NCI-H748 (cell line): ENCODE measurements at regions not wholly inside any gene's neighbourhood (a gene's known extent, or its start where the extent isn't known, plus 50 kb on each side); places are given as distances from the start of the nearest gene placed in this dataset.

Experiments
- DNase-seq: peaks from one replicate; lab custom pipeline; 2025; ENCODE audit not compliant: unreplicated experiment; lab: John Stamatoyannopoulos, UW

DNA sequence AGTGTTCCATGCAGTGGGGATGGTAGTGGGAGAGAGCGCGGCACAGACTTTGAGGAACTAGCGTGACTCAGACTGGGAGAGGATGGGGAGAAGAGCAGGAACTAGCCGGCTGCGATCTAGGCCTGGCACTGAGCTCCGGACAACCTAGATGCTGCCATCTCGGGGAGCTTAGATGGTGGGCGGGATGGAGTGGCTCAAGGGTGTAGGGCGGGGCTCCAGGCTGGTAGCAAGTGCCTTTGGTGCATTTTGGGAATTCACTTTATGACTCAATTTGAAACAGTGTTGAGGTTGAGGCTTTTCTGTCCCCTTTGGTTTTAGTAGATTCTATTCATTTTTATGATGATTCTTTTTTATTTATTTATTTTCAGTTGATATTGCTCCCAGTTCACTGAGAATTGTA, 185.3 kb upstream of the GPR26 start:
- DNase-seq: no peak

DNA sequence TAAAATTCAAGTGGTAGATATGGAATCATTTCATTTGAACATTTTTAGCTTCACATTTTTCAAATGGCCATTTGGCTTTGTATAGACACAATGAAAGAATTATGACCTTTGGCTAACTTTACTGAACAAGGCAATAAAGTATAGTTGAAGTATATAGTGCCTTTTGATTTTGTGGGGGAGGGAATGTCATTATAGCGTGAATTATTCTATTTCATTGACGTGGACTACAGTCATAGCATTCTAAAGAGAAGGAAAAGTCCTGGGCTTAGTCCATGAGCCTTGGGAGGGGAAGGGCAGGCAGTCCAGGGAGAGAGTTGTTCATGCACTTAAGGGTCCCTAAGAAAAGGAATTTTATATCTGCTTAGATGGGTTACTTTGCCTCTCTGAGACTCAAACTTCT, 181.4 kb upstream of the GPR26 start:
- no peak for DNase-seq

DNA sequence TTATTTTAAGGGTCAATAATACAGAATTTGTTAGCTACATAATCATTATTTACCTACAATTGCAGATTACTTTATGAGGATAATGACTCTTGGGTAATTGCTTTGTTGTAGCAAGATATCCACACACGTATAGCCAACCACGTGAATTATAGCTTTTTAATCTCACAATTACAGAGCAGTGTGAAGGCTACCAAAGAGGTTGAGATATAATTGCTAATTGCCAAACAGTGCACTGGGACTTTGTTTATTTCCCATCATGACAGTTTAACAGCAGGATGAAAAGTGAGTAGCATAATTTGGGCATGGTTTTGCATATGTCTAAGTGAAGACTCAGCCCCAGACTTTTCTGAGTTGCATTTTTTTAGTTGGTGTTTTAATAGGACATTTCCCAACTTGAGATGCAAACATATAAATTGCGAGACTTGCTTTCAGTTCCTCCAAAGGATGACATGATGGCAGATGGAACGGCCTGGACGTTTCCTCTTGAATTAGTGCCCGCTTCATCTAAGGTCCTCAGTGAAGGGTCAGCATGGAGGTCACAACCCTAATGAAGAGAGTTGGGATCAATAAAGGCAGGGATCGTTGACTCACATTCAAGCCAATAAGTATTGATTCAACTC, 180.7 kb upstream of the GPR26 start:
- DNase-seq: peak; percentile 75

DNA sequence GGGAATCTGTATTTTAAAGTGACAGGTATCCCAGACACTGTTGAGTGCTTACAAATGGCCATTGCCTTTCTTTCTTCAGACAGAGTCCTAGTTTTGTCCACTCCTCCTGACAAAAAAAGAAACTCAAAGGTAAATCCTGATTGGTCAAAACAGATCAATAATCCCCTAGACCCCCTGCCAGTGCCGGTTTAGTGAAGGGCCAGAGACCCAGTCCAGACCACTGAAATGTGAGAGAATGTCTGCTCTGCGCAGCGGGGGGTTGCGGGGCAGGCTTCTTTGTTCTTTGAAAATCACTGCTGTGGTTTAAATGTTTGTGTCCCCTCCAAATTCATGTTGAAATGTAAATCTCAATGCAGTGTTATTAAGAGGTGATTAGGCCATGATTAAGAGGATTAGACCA, 177.7 kb upstream of the GPR26 start:
- no peak for DNase-seq

DNA sequence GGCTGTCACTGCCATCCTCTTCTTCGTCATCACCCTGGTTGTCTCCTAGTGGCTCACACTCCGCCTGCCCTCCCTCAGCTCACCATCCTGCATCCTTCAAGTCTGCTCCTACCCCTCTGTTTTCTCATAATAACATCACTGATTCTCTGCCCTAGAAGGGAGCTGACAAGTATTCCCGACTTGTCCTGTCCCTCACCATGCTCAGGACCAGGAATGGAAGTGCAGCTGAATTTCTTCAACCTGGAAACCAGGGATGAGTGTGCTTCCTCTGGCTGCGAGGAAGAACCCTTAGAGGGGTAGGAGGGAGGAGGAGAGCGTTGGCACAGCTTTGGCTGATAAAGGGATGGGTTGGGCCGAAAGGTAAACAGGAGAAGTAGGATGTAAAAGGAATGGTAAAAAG, 174.8 kb upstream of the GPR26 start:
- no peak for DNase-seq

DNA sequence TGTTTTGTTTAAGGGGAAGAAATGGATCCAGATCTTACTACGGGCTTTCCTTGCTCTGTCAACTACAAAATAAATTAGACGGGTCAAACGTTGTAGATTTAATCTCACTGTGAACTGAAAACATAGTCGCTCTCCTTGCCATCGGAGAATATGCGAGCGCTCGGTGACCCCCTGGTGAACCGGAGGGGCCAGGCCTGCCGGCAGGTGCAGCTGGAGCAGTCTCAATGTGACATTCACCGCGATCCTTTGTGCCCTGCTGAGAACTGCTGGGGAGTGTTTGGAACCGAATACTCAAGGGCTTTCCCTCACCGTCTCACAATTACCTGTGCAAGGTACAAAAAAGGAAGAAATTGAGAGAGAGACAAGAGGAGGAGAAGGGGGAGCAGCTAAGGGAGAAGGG, 174.1 kb upstream of the GPR26 start:
- DNase-seq: peak; percentile 59

DNA sequence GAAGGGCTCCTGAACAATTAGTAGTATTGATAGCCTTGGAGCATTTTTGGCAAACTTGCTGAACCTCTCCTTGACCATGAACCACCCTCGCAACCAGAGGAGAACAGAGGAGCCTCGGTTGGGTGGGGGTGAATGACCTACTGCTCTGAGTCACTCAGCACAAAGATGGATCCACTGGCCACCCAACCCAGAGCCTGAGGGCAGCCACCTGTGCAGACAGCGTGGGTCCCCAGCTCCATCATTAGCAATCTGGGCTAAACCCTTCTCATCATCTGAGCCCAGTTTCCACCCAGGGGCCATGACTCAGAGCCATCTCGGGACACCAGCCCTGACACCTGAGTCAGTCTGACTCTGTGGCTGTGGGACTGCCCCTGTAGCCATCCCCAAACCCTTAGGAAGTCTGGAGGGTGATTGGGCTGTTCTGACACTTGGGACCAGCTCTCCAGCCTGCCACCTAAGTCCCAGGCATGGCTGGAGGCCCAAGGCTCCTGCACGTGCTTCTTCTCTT, 171.8 kb upstream of the GPR26 start:
- no peak for DNase-seq

DNA sequence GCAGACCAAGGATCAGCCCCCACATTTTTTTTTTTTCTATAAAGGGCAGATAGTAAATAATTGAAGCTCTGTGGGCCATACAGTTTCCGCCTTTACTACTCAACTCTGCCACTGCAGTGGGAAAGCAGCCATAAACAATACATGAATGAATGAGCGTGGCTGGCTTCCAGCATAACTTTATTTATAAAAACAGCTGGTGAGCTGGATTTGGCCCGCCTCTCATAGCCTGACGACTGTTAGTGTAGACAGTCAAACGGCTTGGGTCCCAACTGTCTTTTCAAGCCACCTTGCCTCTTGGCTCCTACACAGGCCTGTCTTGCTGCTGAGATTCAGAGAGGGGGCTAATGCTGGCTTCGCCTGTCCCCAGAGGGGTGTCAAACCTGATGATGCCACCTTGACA, 169.8 kb upstream of the GPR26 start:
- peak; percentile 83 for DNase-seq

DNA sequence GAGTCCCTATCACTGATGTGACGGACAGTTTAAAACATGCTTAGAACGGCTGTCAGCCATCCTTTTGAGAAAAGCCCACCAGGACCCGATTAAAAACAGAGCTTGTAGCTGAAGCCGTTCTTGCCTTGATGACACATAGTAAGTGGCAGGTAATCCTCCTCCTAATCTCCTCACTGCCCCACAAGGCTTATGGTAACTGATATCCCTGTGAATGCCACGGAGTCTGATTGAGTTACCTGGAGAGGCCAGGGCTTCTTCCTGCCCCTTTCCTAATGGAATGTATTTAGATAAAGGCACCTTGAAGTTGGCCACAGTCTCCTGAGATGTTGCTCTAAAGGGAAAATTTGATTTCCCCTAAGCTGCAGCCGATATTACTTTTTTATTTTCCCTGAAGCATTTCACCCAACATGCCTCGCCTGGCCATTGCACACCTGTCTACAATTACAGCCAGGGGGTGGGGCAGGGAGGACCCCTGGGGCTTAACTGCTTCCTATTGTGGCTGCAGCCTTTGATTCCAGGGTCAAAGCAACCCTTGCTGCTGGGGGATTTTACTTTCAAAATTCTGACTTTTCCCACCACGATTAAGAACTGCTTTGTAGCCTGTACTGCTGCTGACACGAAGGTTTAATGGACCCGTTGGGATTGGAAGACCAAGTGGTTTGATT, 169.0 kb upstream of the GPR26 start:
- peak; percentile 83 for DNase-seq

DNA sequence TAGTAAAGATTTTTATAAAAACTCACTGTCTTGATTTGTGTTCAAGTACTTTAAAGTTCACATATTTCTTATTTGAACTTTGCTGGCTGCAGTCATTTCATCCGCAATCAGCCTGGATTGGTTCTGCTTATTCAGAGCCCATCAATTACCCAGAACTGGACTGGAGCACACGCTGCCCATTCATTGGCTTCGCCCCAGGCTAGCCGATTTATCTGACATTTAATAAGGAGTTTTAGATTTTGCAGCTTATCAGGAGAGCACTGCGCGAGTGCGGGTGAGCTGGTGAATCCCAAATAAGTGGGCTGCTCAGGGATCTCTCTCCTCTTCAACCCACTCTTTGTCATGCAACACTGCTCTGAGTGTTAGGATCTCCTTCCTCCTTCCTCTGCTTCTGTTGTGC, 166.0 kb upstream of the GPR26 start:
- DNase-seq: no peak

DNA sequence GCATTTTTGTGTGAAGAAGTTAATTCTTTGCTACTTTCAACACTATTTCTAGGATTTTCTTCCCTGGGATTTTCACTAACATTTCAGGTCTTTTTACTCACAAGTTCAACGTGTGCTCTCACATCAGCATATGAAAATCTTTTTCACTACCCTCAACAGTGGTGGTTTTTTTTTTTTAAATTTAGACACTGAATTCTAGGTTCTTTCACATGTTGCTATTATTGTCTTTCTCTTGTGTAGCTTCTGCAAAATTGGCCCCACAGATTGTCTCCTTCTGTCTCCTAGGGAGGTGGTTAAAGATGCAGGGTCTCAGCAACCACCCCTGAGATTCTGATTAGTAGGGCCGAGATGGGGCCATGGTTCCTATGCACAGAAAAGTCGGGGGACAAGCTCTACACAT, 165.0 kb upstream of the GPR26 start:
- DNase-seq: no peak

DNA sequence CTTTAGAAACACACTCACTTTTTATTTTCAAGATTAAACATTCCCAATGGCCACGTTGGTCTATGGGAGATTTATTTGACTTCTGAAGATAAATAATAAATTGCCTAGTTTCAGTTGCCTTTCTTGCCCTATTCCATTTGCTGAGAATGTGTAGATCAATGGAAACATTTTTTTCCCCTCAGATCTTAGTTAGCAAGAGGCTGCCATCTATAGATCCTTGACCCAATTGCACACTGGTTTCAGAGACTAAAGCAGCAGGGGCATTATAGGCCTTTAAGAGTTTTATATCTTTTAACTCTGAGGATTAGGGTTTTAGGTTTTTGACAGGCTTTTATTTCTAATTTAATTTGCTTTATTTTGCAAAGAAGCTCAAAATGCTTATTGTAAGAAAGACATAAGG, 163.2 kb upstream of the GPR26 start:
- peak; percentile 51 for DNase-seq

DNA sequence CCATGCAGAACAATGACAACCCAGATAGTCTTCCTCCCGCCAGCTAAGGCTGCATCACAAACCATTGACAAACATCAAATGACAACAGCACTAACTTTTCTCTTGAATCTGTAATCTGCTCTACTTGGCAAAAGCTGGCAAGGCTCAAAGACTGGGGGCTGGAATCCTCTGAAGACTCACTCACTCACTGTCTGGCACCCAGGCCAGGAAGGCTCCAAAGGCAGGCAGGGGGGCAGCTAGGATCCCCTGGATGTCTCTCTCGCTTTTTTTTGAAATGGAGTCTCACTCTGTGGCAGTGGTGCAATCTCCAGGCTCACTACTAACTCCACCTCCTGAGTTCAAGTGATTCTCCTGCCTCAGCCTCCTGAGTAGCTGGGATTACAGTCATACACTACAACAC, 159.7 kb upstream of the GPR26 start:
- DNase-seq: no peak

DNA sequence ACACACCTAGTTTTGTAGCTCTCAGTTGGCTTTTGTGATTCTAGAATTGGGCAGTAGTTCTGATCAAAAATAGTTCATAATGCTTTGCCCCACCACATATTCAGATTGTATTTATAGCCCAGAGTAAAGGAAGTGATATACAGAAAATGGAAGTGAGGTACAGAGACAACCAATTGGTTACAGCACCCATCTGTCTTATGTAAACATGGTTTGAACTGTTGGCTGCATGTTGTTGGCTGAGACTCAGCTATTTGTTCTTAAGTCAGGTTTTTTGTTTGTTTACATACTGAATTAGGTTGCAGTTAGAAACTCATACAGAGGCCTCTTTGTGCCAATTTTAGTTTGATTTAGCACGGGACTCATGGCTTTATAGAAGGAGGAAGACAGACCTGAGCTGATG, 158.9 kb upstream of the GPR26 start:
- peak; percentile 33 for DNase-seq

DNA sequence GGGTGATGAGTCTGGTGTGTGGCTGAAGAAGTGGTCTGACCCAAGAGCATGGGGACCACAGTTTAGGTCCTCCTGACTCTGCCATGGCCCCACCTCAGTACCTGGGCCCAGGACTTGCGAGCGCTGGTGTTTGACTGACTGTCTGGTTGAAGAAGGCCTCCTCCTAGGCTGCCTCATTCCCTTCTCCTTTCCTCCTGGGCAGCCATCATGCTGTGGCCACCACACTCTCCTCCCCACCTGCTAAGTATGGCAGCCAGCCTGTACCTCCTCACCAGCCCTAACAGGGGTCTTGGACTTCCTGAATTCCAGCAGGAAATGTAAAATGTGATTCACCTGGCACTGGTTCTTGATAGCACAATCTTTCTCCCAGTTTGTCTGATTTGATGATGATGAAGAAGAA, 156.8 kb upstream of the GPR26 start:
- DNase-seq: no peak

DNA sequence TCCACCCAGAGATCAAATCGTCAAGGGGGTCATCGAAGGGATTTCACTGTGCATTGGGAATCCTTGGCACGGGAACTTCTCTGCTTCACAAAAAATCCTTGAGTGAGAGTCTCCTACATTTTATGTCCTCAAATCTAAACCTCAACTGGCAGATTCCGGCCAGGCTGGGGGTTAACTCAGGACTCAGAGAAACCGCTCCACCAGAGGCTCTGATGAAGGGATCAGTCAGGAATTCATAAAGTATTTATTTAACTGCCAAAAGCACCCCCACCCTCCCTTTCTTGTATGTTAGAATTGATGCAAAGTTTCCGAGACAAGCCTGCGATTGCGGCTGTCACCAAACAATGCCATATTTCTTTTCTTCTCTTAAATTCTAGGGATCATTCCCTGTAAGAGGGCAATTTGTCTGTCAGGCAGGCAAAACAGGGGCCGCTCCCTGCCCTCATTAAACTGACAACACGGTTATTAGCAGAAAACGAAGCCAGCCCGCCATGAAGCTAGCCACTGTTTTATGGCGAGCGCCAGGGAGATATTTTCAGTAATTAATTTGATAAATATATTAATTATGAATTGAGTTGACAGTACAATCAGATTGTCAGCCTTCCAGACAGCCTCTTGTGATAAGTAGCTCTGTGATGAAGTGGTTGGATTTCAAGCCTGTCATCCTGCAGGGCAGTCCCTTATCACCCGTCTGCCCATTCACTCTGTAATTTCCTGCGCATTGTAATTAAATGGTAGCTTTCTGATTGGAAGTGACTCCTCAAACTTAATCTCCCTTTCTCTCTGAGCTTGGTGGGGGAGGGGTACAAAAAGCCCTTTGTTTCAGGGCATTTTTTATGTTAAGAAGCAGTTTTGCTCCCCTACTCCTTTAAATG, 153.0 kb upstream of the GPR26 start:
- peak; percentile 43 for DNase-seq

DNA sequence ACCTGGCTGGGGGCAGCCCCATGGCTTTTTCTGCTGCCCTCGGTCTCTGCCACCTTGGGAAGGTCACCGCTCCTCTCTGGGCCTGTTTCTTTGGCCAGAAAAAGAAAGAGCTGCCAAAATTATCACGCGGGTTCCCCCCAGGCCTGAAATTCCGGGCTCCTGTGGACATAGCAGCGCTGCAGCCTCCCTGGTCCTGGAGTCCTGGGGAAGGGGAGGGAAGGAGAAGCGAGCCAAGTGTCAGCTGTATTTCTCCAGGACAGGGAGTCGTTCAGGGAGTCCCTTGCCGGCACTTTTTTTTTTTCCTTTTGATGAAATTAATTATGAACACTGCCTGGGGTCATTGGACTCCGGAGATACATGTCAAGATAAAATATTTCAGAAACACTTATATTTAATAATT, 152.3 kb upstream of the GPR26 start:
- no peak for DNase-seq

DNA sequence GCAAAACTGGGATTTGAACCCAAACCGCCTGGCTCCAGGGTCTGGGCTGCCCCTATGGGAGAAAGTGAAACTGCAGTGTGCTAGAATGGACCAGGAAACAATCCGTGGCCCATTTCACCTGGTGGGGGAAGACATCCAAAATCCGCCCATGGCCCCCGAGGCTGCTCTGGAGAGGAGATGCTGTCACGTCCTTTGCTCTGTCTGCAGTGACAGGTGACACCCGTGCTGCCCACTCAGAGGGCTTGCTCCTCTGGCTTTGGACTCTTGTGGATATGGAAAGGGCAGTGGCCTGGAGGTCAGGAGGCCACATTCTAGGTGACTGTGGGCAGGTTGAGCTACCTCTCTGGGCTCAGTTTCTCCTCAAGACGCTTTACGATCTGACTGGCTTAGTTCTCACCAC, 151.2 kb upstream of the GPR26 start:
- no peak for DNase-seq

DNA sequence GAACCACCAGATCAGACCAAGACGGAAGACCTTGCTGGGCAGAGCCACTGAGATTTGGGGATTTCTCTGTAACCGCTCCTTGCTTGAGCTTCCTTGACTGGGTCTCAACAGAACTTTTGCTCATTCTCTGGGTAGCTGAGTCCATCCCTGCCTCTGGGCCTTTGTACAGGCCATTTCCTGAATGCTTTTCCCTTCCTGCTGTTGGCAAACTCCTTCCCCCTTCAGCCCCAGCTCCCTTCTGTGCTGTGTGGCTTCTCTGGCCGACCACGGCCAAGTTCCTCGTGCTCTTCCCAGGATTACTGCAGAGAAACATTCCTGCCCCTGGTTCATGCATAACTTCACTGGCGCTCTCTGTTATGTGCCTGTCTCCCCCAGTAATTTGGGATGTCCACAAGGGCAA, 150.5 kb upstream of the GPR26 start:
- no peak for DNase-seq

DNA sequence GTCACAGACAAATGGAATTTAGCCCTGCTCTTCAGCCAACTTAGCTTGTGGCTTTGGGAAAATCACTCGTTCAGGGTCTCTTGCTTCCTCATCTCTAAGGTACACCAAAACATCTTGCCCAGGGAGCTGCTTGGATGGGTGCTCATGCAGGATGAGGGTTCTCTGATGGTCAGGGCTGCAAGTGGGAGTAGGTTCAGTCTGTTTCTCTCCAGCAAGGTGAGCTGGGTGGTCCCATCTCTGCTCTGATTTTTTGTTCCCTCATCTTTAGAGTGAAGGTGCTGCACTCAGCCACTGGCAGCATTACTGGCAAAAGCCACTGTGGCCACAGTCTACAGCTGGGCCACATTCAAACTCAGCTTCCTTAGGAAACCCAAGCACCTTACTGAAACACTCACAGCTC, 149.9 kb upstream of the GPR26 start:
- no peak for DNase-seq

DNA sequence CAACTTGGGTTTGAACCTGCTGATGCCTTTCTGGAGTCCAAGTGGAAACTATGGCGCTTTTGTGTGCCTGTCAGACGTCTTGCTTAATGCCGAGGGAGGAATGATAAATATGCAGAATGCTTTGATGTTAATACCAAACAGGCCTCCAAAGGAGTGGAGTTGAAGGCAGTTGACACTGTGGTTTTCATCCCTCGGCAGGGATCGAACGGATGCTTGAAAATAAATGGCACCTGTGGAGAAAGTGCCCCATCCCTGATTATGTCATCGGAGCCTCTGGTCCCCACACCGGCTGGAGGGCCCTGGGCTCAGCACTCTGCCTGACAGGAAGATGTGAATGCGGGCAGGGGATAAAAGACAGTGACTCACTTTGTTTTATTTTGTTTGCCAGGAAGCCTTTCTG, 148.7 kb upstream of the GPR26 start:
- DNase-seq: no peak

DNA sequence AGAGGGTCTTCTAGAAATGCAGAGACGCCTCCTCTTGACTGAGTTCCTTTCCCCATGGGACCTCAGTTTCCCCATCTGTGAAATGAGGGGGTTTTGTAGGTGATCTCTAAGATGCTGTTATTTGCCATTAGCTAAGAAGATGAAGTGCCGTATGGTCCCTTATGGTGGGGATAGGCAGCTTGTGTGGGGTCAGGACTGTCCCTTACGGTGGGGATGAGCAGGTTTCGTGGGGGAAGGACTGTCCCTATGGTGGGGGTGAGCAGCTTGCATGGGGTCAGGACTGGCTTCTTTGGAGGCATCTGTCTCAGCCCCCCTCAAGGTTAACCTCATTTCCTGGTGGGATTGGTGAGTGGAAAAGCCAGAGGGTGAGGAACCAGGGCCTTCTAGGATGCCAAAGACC, 148.3 kb upstream of the GPR26 start:
- DNase-seq: no peak
